ENCODE measurements at regions not wholly inside any gene's neighbourhood (a gene's known extent, or its start where the extent isn't known, plus 50 kb on each side); places are given as distances from the start of the nearest gene placed in this dataset.

GRCh38 chr5:82663225-82663624, 385.1 kb upstream of the RPS23 start:
- TF ChIP-seq CTCF (IDR thresholded peaks at IDR 0.05; ENCODE audit: low read depth, low read length), result no peak
- DNase-seq (ENCODE audit: extremely low read depth, low read depth), result no peak

GRCh38 chr5:82662340-82662739, 384.2 kb upstream of the RPS23 start:
- TF ChIP-seq CTCF (IDR thresholded peaks at IDR 0.05; ENCODE audit: low read depth, low read length), result no peak
- DNase-seq (ENCODE audit: extremely low read depth, low read depth), result no peak

- TF ChIP-seq CTCF (IDR thresholded peaks at IDR 0.05; ENCODE audit: low read depth, low read length), result no peak
- no peak for DNase-seq (ENCODE audit: extremely low read depth, low read depth)
These were observed 383.8 kb upstream of the RPS23 start for GRCh38 chr5:82661933-82662332.

- no peak for TF ChIP-seq CTCF (IDR thresholded peaks at IDR 0.05; ENCODE audit: low read depth, low read length)
These were observed 383.3 kb upstream of the RPS23 start for GRCh38 chr5:82661462-82661861.

GRCh38 chr5:82659115-82659514, 381.0 kb upstream of the RPS23 start:
- DNase-seq (ENCODE audit: extremely low read depth, low read depth), result no peak
- no peak for TF ChIP-seq CTCF (IDR thresholded peaks at IDR 0.05; ENCODE audit: low read depth, low read length)

More at GRCh38 chr5:82661462-82661861, 383.3 kb upstream of the RPS23 start:
- no peak for DNase-seq (ENCODE audit: extremely low read depth, low read depth)

- no peak for TF ChIP-seq CTCF (IDR thresholded peaks at IDR 0.05; ENCODE audit: low read depth, low read length)
These were observed 379.0 kb upstream of the RPS23 start for GRCh38 chr5:82657033-82657699.

GRCh38 chr5:82656341-82656761, 378.2 kb upstream of the RPS23 start:
- no peak for DNase-seq (ENCODE audit: extremely low read depth, low read depth)
- no peak for TF ChIP-seq CTCF (IDR thresholded peaks at IDR 0.05; ENCODE audit: low read depth, low read length)

More at GRCh38 chr5:82657033-82657699, 379.0 kb upstream of the RPS23 start:
- DNase-seq (ENCODE audit: extremely low read depth, low read depth), result no peak

Measured in AG09319 (cell line).